Neural progenitor cell (in vitro differentiated cells): ENCODE measurements at regions not wholly inside any gene's neighbourhood (a gene's known extent, or its start where the extent isn't known, plus 50 kb on each side); places are given as distances from the start of the nearest gene placed in this dataset.

Source experiments
- EZH2 ChIP-seq: fragments of 200-600 bp; sonication (generic); IDR thresholded peaks from 2 replicates; pipeline ENCODE4 v1.6.1; 2017; ENCODE audit warnings: antibody characterized with exemption, mild to moderate bottlenecking, moderate library complexity
- EZH2phosphoT487 ChIP-seq: fragments of 200-600 bp; sonication (generic); IDR thresholded peaks from 2 replicates; pipeline ENCODE4 v1.6.1; 2017; ENCODE audit warnings: antibody characterized with exemption
- TF ChIP-seq, protein P1 (sequence below): fragments of 200-600 bp; sonication (generic); IDR thresholded peaks from 2 replicates; pipeline ENCODE4 v1.5.1; 2017; ENCODE audit warnings: antibody characterized with exemption, mild to moderate bottlenecking

DNA sequence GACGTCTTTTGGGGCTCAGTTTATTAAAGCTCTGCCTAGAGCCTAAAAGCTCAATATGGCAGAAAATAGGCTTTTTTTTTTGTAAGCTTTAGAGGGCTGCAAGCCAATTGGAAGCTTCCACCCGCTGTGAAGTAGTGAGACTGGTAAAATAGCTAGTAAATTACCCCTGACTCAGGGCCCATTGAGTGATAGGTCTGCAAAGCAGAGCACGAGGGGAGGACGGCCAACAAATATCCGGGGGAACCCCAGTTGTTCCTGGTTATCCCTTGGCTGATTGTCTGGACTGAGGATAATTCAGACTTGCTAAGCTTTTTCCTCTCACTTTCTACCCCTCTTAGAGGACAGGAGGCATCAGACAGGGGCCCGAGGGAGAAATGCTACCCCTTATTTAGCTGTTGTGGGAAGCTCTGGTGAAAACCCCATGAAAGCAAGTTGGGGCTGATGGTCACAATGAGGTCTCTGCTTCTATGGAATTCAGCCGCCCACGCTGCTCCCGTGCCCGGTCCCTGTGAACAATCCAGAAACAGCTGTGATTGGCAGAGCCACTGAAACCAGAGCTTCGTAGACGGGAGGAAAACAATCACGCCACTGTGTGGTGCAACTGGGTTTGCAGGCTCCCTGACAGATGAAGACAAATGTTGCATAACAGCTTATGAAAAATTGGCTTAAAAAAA, 141.9 kb upstream of the LGALSL start:
- TF ChIP-seq, protein P1, sequence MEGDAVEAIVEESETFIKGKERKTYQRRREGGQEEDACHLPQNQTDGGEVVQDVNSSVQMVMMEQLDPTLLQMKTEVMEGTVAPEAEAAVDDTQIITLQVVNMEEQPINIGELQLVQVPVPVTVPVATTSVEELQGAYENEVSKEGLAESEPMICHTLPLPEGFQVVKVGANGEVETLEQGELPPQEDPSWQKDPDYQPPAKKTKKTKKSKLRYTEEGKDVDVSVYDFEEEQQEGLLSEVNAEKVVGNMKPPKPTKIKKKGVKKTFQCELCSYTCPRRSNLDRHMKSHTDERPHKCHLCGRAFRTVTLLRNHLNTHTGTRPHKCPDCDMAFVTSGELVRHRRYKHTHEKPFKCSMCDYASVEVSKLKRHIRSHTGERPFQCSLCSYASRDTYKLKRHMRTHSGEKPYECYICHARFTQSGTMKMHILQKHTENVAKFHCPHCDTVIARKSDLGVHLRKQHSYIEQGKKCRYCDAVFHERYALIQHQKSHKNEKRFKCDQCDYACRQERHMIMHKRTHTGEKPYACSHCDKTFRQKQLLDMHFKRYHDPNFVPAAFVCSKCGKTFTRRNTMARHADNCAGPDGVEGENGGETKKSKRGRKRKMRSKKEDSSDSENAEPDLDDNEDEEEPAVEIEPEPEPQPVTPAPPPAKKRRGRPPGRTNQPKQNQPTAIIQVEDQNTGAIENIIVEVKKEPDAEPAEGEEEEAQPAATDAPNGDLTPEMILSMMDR: peak; percentile 25
- TF ChIP-seq EZH2 (no peak), EZH2phosphoT487 (no peak)
